ENCODE measurements at regions not wholly inside any gene's neighbourhood (a gene's known extent, or its start where the extent isn't known, plus 50 kb on each side); places are given as distances from the start of the nearest gene placed in this dataset.
"Not testable (repeated sequence)": the region's sequence is repeated elsewhere in the genome, so short reads cannot be mapped to it uniquely, and the experiment has no call there.

GRCh38 chr14:19268047-19268627, 166.0 kb downstream of the POTEG start:
- H3K36me3 ChIP-seq (ENCODE audit: control insufficient read depth in 2 of 2, extremely low read depth in 1 of 2, insufficient read depth in 1 of 2, low read length in 1 of 2); H3K4me3 ChIP-seq (ENCODE audit: control insufficient read depth in 1 of 2, extremely low read depth in 1 of 2, low read length in 1 of 2); POLR2A ChIA-PET; H3K27me3 ChIP-seq (replicated peaks in 1 of 2; ENCODE audit: control insufficient read depth in 2 of 2, extremely low read depth in 1 of 2, insufficient read depth in 2 of 2, low read length in 1 of 2); H3K9me3 Mint-ChIP-seq; DNase-seq; H3K4me1 Mint-ChIP-seq; H3K27ac ChIP-seq (ENCODE audit: low read length); H3K4me1 ChIP-seq (ENCODE audit: control insufficient read depth in 1 of 2, extremely low read depth in 1 of 2, insufficient read depth in 2 of 2, low read length in 2 of 2); H3K36me3 Mint-ChIP-seq; H3K27me3 Mint-ChIP-seq; H3K4me3 Mint-ChIP-seq; CTCF ChIA-PET; H3K27ac Mint-ChIP-seq; H3K9me3 ChIP-seq: not testable (repeated sequence)
- peak in 1 of 4 experiments; percentile 36 for ATAC-seq (replicated peaks in 1 of 4)
- no CpG with 5 or more reads among the region's 21 CpGs for WGBS (ENCODE audit: insufficient coverage)

- H3K9me3 ChIP-seq; H3K27ac ChIP-seq (ENCODE audit: low read length); H3K9me3 Mint-ChIP-seq; H3K4me1 Mint-ChIP-seq; H3K27ac Mint-ChIP-seq; H3K4me3 ChIP-seq (ENCODE audit: control insufficient read depth in 1 of 2, extremely low read depth in 1 of 2, low read length in 1 of 2); POLR2A ChIA-PET; H3K36me3 Mint-ChIP-seq; DNase-seq; H3K36me3 ChIP-seq (ENCODE audit: control insufficient read depth in 2 of 2, extremely low read depth in 1 of 2, insufficient read depth in 1 of 2, low read length in 1 of 2); H3K4me1 ChIP-seq (ENCODE audit: control insufficient read depth in 1 of 2, extremely low read depth in 1 of 2, insufficient read depth in 2 of 2, low read length in 2 of 2); H3K27me3 ChIP-seq (replicated peaks in 1 of 2; ENCODE audit: control insufficient read depth in 2 of 2, extremely low read depth in 1 of 2, insufficient read depth in 2 of 2, low read length in 1 of 2); H3K4me3 Mint-ChIP-seq; H3K27me3 Mint-ChIP-seq; CTCF ChIA-PET; ATAC-seq (replicated peaks in 1 of 4): not testable (repeated sequence)
- no CpG with 5 or more reads among the region's 1 CpG for WGBS (ENCODE audit: insufficient coverage)
Measured at GRCh38 chr14:19272235-19272634, 161.9 kb downstream of the POTEG start.

DNA sequence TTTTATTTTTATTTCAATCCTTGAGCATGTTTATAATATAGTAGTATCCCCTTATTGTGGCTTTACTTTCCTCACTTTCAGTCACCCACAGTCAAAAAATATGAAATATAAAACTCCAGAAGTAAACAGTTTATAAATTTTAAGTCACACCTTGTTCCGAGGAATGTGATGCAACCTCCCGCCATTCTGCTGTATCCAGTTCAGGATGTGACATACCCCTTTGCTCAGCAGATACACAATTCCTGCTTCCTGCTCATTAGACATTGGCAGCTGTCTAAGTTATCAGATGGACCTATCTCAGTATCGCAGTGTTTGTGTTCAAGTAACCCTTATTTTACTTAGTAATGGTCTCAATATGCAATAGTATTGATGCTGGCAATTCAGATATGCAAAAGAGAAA, 144.5 kb downstream of the POTEG start:
- POLR2A ChIA-PET; ATAC-seq (replicated peaks in 1 of 4): not testable (repeated sequence)

GRCh38 chr14:19300243-19300642, 133.9 kb downstream of the POTEG start:
- H3K9me3 Mint-ChIP-seq; H3K4me1 Mint-ChIP-seq; H3K27me3 Mint-ChIP-seq; POLR2A ChIA-PET; H3K36me3 Mint-ChIP-seq; H3K36me3 ChIP-seq (ENCODE audit: control insufficient read depth in 2 of 2, extremely low read depth in 1 of 2, insufficient read depth in 1 of 2, low read length in 1 of 2); CTCF ChIA-PET; H3K27ac Mint-ChIP-seq; DNase-seq; H3K27ac ChIP-seq (ENCODE audit: low read length); H3K4me3 ChIP-seq (ENCODE audit: control insufficient read depth in 1 of 2, extremely low read depth in 1 of 2, low read length in 1 of 2); H3K4me3 Mint-ChIP-seq; H3K9me3 ChIP-seq; H3K27me3 ChIP-seq (replicated peaks in 1 of 2; ENCODE audit: control insufficient read depth in 2 of 2, extremely low read depth in 1 of 2, insufficient read depth in 2 of 2, low read length in 1 of 2); H3K4me1 ChIP-seq (ENCODE audit: control insufficient read depth in 1 of 2, extremely low read depth in 1 of 2, insufficient read depth in 2 of 2, low read length in 2 of 2): not testable (repeated sequence)
- no CpG with 5 or more reads among the region's 28 CpGs for WGBS (ENCODE audit: insufficient coverage)
- ATAC-seq (replicated peaks in 1 of 4), result peak in 1 of 4 experiments; percentile 6

More for the DNA sequence above, 144.5 kb downstream of the POTEG start:
- H3K4me3 ChIP-seq (ENCODE audit: control insufficient read depth in 1 of 2, extremely low read depth in 1 of 2, low read length in 1 of 2); H3K27me3 ChIP-seq (replicated peaks in 1 of 2; ENCODE audit: control insufficient read depth in 2 of 2, extremely low read depth in 1 of 2, insufficient read depth in 2 of 2, low read length in 1 of 2); H3K27ac Mint-ChIP-seq; H3K4me1 ChIP-seq (ENCODE audit: control insufficient read depth in 1 of 2, extremely low read depth in 1 of 2, insufficient read depth in 2 of 2, low read length in 2 of 2); H3K4me3 Mint-ChIP-seq; H3K36me3 ChIP-seq (ENCODE audit: control insufficient read depth in 2 of 2, extremely low read depth in 1 of 2, insufficient read depth in 1 of 2, low read length in 1 of 2); H3K9me3 Mint-ChIP-seq; DNase-seq; H3K36me3 Mint-ChIP-seq; H3K9me3 ChIP-seq; CTCF ChIA-PET; H3K4me1 Mint-ChIP-seq; H3K27me3 Mint-ChIP-seq; H3K27ac ChIP-seq (ENCODE audit: low read length): not testable (repeated sequence)
- 100% methylated on average over 2 of the region's 3 CpGs for WGBS (ENCODE audit: insufficient coverage)

DNA sequence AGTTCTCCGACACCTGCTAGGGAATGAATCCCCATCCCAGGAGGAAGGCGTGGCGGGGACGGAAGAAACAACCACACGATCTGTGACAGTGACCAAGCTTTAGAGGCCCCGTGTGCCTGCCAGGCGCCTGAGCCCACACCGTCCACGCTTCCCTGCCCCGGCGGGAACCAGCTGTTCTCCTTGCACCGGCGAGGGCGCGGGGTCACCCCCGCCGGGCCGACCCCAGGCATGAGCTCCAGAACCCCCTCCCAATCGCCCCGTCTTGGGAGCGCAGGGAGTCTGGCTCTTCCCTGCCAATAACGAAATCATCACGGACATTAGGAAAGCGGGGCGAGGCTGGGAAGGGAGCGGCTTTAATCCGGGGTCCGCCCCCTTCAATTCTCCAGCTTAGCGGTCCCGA, 133.3 kb downstream of the POTEG start:
- H3K27me3 Mint-ChIP-seq; CTCF ChIA-PET; H3K4me1 Mint-ChIP-seq; H3K36me3 Mint-ChIP-seq; H3K27ac Mint-ChIP-seq; H3K36me3 ChIP-seq (ENCODE audit: control insufficient read depth in 2 of 2, extremely low read depth in 1 of 2, insufficient read depth in 1 of 2, low read length in 1 of 2); H3K27me3 ChIP-seq (replicated peaks in 1 of 2; ENCODE audit: control insufficient read depth in 2 of 2, extremely low read depth in 1 of 2, insufficient read depth in 2 of 2, low read length in 1 of 2); H3K9me3 ChIP-seq; H3K9me3 Mint-ChIP-seq; H3K27ac ChIP-seq (ENCODE audit: low read length); H3K4me3 Mint-ChIP-seq; H3K4me1 ChIP-seq (ENCODE audit: control insufficient read depth in 1 of 2, extremely low read depth in 1 of 2, insufficient read depth in 2 of 2, low read length in 2 of 2); ATAC-seq (replicated peaks in 1 of 4); H3K4me3 ChIP-seq (ENCODE audit: control insufficient read depth in 1 of 2, extremely low read depth in 1 of 2, low read length in 1 of 2); POLR2A ChIA-PET: not testable (repeated sequence)
- no CpG with 5 or more reads among the region's 30 CpGs for WGBS (ENCODE audit: insufficient coverage)
- peak in 1 of 35 experiments; percentile 7 for DNase-seq

GRCh38 chr14:19303844-19304243, 130.3 kb downstream of the POTEG start:
- H3K27ac ChIP-seq (ENCODE audit: low read length); H3K36me3 Mint-ChIP-seq; H3K9me3 Mint-ChIP-seq; H3K4me1 Mint-ChIP-seq; POLR2A ChIA-PET; H3K36me3 ChIP-seq (ENCODE audit: control insufficient read depth in 2 of 2, extremely low read depth in 1 of 2, insufficient read depth in 1 of 2, low read length in 1 of 2); H3K27me3 Mint-ChIP-seq; ATAC-seq (replicated peaks in 1 of 4); H3K9me3 ChIP-seq; H3K4me3 Mint-ChIP-seq; DNase-seq; H3K27ac Mint-ChIP-seq; H3K4me1 ChIP-seq (ENCODE audit: control insufficient read depth in 1 of 2, extremely low read depth in 1 of 2, insufficient read depth in 2 of 2, low read length in 2 of 2); CTCF ChIA-PET; H3K4me3 ChIP-seq (ENCODE audit: control insufficient read depth in 1 of 2, extremely low read depth in 1 of 2, low read length in 1 of 2); H3K27me3 ChIP-seq (replicated peaks in 1 of 2; ENCODE audit: control insufficient read depth in 2 of 2, extremely low read depth in 1 of 2, insufficient read depth in 2 of 2, low read length in 1 of 2): not testable (repeated sequence)
- WGBS (ENCODE audit: insufficient coverage), result no CpG with 5 or more reads among the region's 4 CpGs

GRCh38 chr14:19304442-19304841, 129.7 kb downstream of the POTEG start:
- no CpG with 5 or more reads among the region's 1 CpG for whole genome bisulfite sequencing (ENCODE audit: insufficient coverage)
- ATAC-seq (replicated peaks in 1 of 4); H3K4me3 Mint-ChIP-seq; H3K27ac Mint-ChIP-seq; H3K9me3 Mint-ChIP-seq; H3K4me1 ChIP-seq (ENCODE audit: control insufficient read depth in 1 of 2, extremely low read depth in 1 of 2, insufficient read depth in 2 of 2, low read length in 2 of 2); H3K27me3 ChIP-seq (replicated peaks in 1 of 2; ENCODE audit: control insufficient read depth in 2 of 2, extremely low read depth in 1 of 2, insufficient read depth in 2 of 2, low read length in 1 of 2); H3K4me1 Mint-ChIP-seq; H3K27ac ChIP-seq (ENCODE audit: low read length); H3K36me3 Mint-ChIP-seq; H3K27me3 Mint-ChIP-seq; H3K4me3 ChIP-seq (ENCODE audit: control insufficient read depth in 1 of 2, extremely low read depth in 1 of 2, low read length in 1 of 2); H3K36me3 ChIP-seq (ENCODE audit: control insufficient read depth in 2 of 2, extremely low read depth in 1 of 2, insufficient read depth in 1 of 2, low read length in 1 of 2); DNase-seq; POLR2A ChIA-PET; CTCF ChIA-PET; H3K9me3 ChIP-seq: not testable (repeated sequence)

Measured in T-cell (primary cell).